GM12878 (cell line): ENCODE measurements at regions not wholly inside any gene's neighbourhood (a gene's known extent, or its start where the extent isn't known, plus 50 kb on each side); places are given as distances from the start of the nearest gene placed in this dataset.

Experiments used
- ATAC-seq: fragments of 200-7000 bp; cut with Tn5 transposase; 3 replicates; pipeline ENCODE4 v1.9.1; 2020; ENCODE audit warnings: mild to moderate bottlenecking, moderate library complexity
- BruUV-seq: library from RNA; stranded (reverse); fragments of 400-500 nt; replicated peaks from 2 replicates; lab custom pipeline; 2021; lab: Mats Ljungman, UMichigan
- CTCF ChIA-PET: fragments of 300-600 bp; sonication (Branson Sonifier 250); formaldehyde crosslinking; extraction: SDS; loops from one replicate; lab custom pipeline; 2021; ENCODE audit warnings: inconsistent platforms; lab: Yijun Ruan, JAX
- POLR2A ChIA-PET: fragments of 350-600 bp; formaldehyde crosslinking; extraction: SDS; loops from one replicate; lab custom pipeline; 2021; ENCODE audit warnings: inconsistent platforms; lab: Charles Lee
- RAD21 ChIA-PET: fragments of 300-600 bp; sonication (Branson Sonifier 250); formaldehyde crosslinking; loops from one replicate; lab custom pipeline; 2023; ENCODE audit warnings: antibody characterized with exemption; ENCODE audit not compliant: unreplicated experiment; lab: Charles Lee
- SMC1A ChIA-PET: fragments of 300-600 bp; sonication (Branson Sonifier 250); formaldehyde crosslinking; loops from one replicate; lab custom pipeline; 2023; ENCODE audit not compliant: unreplicated experiment, uncharacterized antibody; lab: Charles Lee
- DNase-seq: peaks from one replicate; pipeline ENCODE4 v3.0.0-alpha.2; 2011; ENCODE audit warnings: low read depth, low spot score
- FAIRE-seq: peaks from 3 replicates; lab custom pipeline; 2011; peaks lifted over from hg19 to GRCh38; lab: Jason Lieb, UNC
- H2AFZ ChIP-seq: 2 replicates; pipeline ENCODE4 v1.6.0; 2011; ENCODE audit warnings: low read depth, low read length, control low read depth; ENCODE audit not compliant: control insufficient read depth
- H3K27ac ChIP-seq: 2 replicates; pipeline ENCODE4 v1.5.1; 2011; ENCODE audit warnings: control low read depth; ENCODE audit not compliant: control insufficient read depth, insufficient read depth
- H3K27me3 ChIP-seq, 2 experiments: replicated peaks in 1 of 2; 2 replicates each; pipeline versions ENCODE4 v1.6.0 to v1.6.1; 2011; ENCODE audit warnings: low read length in 1 of 2; ENCODE audit not compliant: control insufficient read depth in 2 of 2, insufficient read depth in 2 of 2
- H3K36me3 ChIP-seq, 2 experiments: 2 replicates each; pipeline ENCODE4 v1.5.1; 2011; ENCODE audit warnings: low read length in 1 of 2; ENCODE audit not compliant: control insufficient read depth in 2 of 2, insufficient read depth in 2 of 2
- H3K4me1 ChIP-seq: 2 replicates; pipeline ENCODE4 v1.6.1; 2011; ENCODE audit warnings: mild to moderate bottlenecking, low read length, moderate library complexity, mixed read lengths; ENCODE audit not compliant: control insufficient read depth, insufficient read depth
- H3K4me2 ChIP-seq: 2 replicates; pipeline ENCODE4 v1.6.0; 2011; ENCODE audit warnings: control low read depth; ENCODE audit not compliant: control insufficient read depth, insufficient read depth
- H3K4me3 ChIP-seq: fragments of 200-600 bp; sonication (generic); 2 replicates; pipeline ENCODE4 v1.5.1; 2016
- H3K79me2 ChIP-seq: 2 replicates; pipeline ENCODE4 v1.6.0; 2011; ENCODE audit warnings: low read length; ENCODE audit not compliant: control insufficient read depth, insufficient read depth
- H3K9ac ChIP-seq: 2 replicates; pipeline ENCODE4 v1.8.0; 2011; ENCODE audit warnings: low read length, control low read depth, mixed read lengths; ENCODE audit not compliant: control insufficient read depth, insufficient read depth
- H3K9me3 ChIP-seq: replicated peaks from 3 replicates; pipeline ENCODE4 v1.5.1; 2011; ENCODE audit warnings: mild to moderate bottlenecking, low read length; ENCODE audit not compliant: control insufficient read depth, insufficient read depth
- H4K20me1 ChIP-seq: 2 replicates; pipeline ENCODE4 v1.6.0; 2011; ENCODE audit not compliant: control insufficient read depth, insufficient read depth
- ATF7 ChIP-seq: fragments of 450-650 bp; IDR thresholded peaks from 2 replicates; pipeline ENCODE4 v1.6.1; 2016; ENCODE audit warnings: low read depth, mild to moderate bottlenecking
- BHLHE40 ChIP-seq, 2 experiments: fragments of 450-650 bp in 1 of 2; IDR thresholded peaks; 2 replicates each; pipeline ENCODE4 v1.6.1; 2011 to 2017; ENCODE audit warnings: low read depth in 2 of 2, borderline replicate concordance in 1 of 2, improper control_type of control experiment in 1 of 2, low read length in 1 of 2, mild to moderate bottlenecking in 1 of 2
- GABPA ChIP-seq: IDR thresholded peaks from 2 replicates; pipeline ENCODE4 v1.6.1; 2014; ENCODE audit warnings: antibody characterized with exemption, low read depth, mild to moderate bottlenecking, inconsistent platforms
- HCFC1 ChIP-seq: fragments of 150-350 bp; IDR thresholded peaks from 2 replicates; pipeline ENCODE4 v1.6.1; 2014; ENCODE audit warnings: low read length
- JUNB ChIP-seq: IDR thresholded peaks from 2 replicates; pipeline ENCODE4 v1.6.1; 2016; ENCODE audit warnings: antibody characterized with exemption, mild to moderate bottlenecking
- MAX ChIP-seq: IDR thresholded peaks from 2 replicates; pipeline ENCODE4 v1.6.1; 2012; ENCODE audit warnings: low read depth, low read length, improper control_type of control experiment
- MYB ChIP-seq: fragments of 150-350 bp; IDR thresholded peaks from 2 replicates; pipeline ENCODE4 v1.6.1; 2014; ENCODE audit warnings: mild to moderate bottlenecking, low read depth, low read length, borderline replicate concordance
- RFX5 ChIP-seq: IDR thresholded peaks from 2 replicates; pipeline ENCODE4 v1.6.1; 2011; ENCODE audit warnings: low read depth, low read length, improper control_type of control experiment
- SREBF2 ChIP-seq: IDR thresholded peaks from 2 replicates; pipeline ENCODE4 v1.6.1; 2012; ENCODE audit warnings: mild to moderate bottlenecking, low read length
- SRF ChIP-seq, 2 experiments: IDR thresholded peaks; 2 replicates each; pipeline ENCODE4 v1.6.1; 2011; ENCODE audit warnings: low read depth in 2 of 2, low read length in 2 of 2, mild to moderate bottlenecking in 1 of 2, moderate library complexity in 1 of 2
- STAT1 ChIP-seq: fragments of 450-650 bp; conservative IDR thresholded peaks from 2 replicates; pipeline ENCODE4 v1.6.1; 2014; ENCODE audit warnings: antibody characterized with exemption, mild to moderate bottlenecking
- TARDBP ChIP-seq: IDR thresholded peaks from 2 replicates; pipeline ENCODE4 v1.6.1; 2016; ENCODE audit warnings: borderline replicate concordance
- ZBTB4 ChIP-seq: fragments of 450-650 bp; formaldehyde crosslinking; IDR thresholded peaks from 2 replicates; pipeline ENCODE4 v1.4.0; 2022; ENCODE audit warnings: mild to moderate bottlenecking, moderate library complexity
- ZBTB40 ChIP-seq: fragments of 450-650 bp; IDR thresholded peaks from 2 replicates; pipeline ENCODE4 v1.6.1; 2016; ENCODE audit warnings: mild to moderate bottlenecking, moderate library complexity, borderline replicate concordance
- ZNF384 ChIP-seq: IDR thresholded peaks from 2 replicates; pipeline ENCODE4 v1.6.1; 2012; ENCODE audit warnings: low read depth, mild to moderate bottlenecking, low read length, improper control_type of control experiment, borderline replicate concordance
- WGBS: methylation state at CpG from one replicate; pipeline ENCODE4 v1.1.6; 2016; ENCODE audit warnings: low lambda C conversion rate; ENCODE audit not compliant: insufficient replicate concordance, insufficient coverage; ENCODE audit errors: missing lambda C conversion rate; 5-methylcytosine and 5-hydroxymethylcytosine counted together
- in situ Hi-C: fragments of 300-500 bp; cut with MboI; formaldehyde crosslinking; loops from 9 replicates; pipeline ENCODE4 v1.14.3; 2018; ENCODE audit warnings: mixed read lengths
- intact Hi-C: fragments of 100-400 bp; cut with micrococcal nuclease; formaldehyde crosslinking; loops from one replicate; pipeline ENCODE4 v1.14.2; 2022; ENCODE audit not compliant: unreplicated experiment

DNA sequence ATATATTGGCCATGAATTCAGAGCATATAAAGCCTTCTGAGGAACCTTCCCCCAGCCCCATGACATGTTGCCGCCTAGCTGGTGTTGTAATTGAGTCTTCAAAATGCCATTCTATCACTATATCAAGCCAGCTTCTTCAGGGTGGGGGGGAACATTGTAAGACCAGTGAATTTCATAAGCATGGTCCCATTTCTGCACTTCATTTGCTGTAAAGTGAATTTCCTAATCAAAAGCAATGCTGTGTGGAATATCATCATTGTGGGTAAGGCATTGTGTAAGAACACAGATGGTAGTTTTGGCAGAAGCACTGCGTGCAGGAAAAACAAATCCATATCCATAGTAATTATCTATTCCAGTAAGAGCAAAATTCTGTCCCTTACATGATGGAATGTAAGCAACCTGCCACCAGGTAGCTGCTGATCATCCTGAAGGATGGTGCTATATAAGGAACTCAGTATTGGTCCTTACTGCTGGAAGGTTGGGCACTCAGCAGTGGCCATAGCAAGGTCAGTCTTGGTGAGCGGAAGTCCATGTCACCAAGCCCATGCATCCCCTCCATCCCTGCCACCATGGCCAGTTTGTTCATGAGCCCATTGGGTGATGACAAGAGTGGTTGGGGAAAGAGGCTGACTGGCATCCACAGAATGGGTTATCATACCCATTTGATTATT is 159.4 kb downstream of the COPS8 start:
- in situ Hi-C loops, result no loop called here
- H3K79me2 ChIP-seq, result no peaks in the 10 kb centered on the region
- no peak for ATAC-seq
- BruUV-seq, result no TSS peak
- no peaks in the 10 kb centered on the region for H3K4me1 ChIP-seq
- ChIA-PET SMC1A (no interaction called here), POLR2A (no interaction called here), CTCF (no interaction called here), RAD21 (no interaction called here)
- no peaks in the 10 kb centered on the region for H3K36me3 ChIP-seq
- intact Hi-C loops, result no loop called here
- 39% methylated on average over 3 of the region's 3 CpGs for WGBS
- no peak overlapping the region for H3K4me2 ChIP-seq
- no peak overlapping the region for H3K9ac ChIP-seq
- TF ChIP-seq SREBF2 (no peak), MYB (no peak), ATF7 (no peak), JUNB (no peak), HCFC1 (no peak), ZNF384 (no peak), RFX5 (no peak), STAT1 (no peak), ZBTB4 (CRISPR knock-in tag) (no peak), GABPA (no peak), MAX (no peak), SRF (IDR thresholded peaks at IDR 0.05; ENCODE audit: low read depth in 2 of 2, low read length in 2 of 2) (no peak), TARDBP (no peak), BHLHE40 (IDR thresholded peaks at IDR 0.05; ENCODE audit: borderline replicate concordance in 1 of 2, low read depth in 2 of 2, low read length in 1 of 2) (no peak), ZBTB40 (no peak)
- H3K27ac ChIP-seq, result no peak overlapping the region
- no peak overlapping the region for H3K4me3 ChIP-seq
- no peaks in the 10 kb centered on the region for H4K20me1 ChIP-seq
- H3K27me3 ChIP-seq, result no peaks in the 10 kb centered on the region
- no peak for FAIRE-seq
- no peak for DNase-seq
- no peaks in the 10 kb centered on the region; the same call in 1 of the 3 replicates for H3K9me3 ChIP-seq
- no peak overlapping the region for H2AFZ ChIP-seq
